Vagina (tissue), 2 donors: ENCODE measurements at regions not wholly inside any gene's neighbourhood (a gene's known extent, or its start where the extent isn't known, plus 50 kb on each side); places are given as distances from the start of the nearest gene placed in this dataset.

Experiments used
- POLR2A ChIP-seq, 2 donors: fragments of 450-650 bp; IDR thresholded peaks; one replicate each; pipeline ENCODE4 v1.6.1; 2017; ENCODE audit warnings: antibody characterized with exemption in 2 of 2, mild to moderate bottlenecking in 2 of 2, moderate library complexity in 2 of 2
- TF ChIP-seq, protein P1 (sequence below), 3 experiments: fragments of 450-650 bp in 2 of 3; fragments of 200-600 bp in 1 of 3; sonication (generic) in 1 of 3; IDR thresholded peaks; one replicate each; pipeline ENCODE4 v1.5.1; 2017 to 2019; ENCODE audit warnings: antibody characterized with exemption in 3 of 3, mild to moderate bottlenecking in 2 of 3, moderate library complexity in 2 of 3

GRCh38 chr6:900716-901605 lies 208.0 kb upstream of the EXOC2 start:
- TF ChIP-seq, protein P1, sequence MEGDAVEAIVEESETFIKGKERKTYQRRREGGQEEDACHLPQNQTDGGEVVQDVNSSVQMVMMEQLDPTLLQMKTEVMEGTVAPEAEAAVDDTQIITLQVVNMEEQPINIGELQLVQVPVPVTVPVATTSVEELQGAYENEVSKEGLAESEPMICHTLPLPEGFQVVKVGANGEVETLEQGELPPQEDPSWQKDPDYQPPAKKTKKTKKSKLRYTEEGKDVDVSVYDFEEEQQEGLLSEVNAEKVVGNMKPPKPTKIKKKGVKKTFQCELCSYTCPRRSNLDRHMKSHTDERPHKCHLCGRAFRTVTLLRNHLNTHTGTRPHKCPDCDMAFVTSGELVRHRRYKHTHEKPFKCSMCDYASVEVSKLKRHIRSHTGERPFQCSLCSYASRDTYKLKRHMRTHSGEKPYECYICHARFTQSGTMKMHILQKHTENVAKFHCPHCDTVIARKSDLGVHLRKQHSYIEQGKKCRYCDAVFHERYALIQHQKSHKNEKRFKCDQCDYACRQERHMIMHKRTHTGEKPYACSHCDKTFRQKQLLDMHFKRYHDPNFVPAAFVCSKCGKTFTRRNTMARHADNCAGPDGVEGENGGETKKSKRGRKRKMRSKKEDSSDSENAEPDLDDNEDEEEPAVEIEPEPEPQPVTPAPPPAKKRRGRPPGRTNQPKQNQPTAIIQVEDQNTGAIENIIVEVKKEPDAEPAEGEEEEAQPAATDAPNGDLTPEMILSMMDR (IDR thresholded peaks at IDR 0.05): no peak
- TF ChIP-seq POLR2A (IDR thresholded peaks at IDR 0.05): no peak
